ENCODE measurements at regions not wholly inside any gene's neighbourhood (a gene's known extent, or its start where the extent isn't known, plus 50 kb on each side); places are given as distances from the start of the nearest gene placed in this dataset.

Small RNA genes lying in the stretch of these regions (small RNA-seq; reads per million reads assigned to genes)
- gene RF01518 (0 reads per million in 4 donors), gene RNU1-128P (0 reads per million in 4 donors)

All from esophagus squamous epithelium (tissue), 4 donors.